KMS-11 (cell line): ENCODE measurements at regions not wholly inside any gene's neighbourhood (a gene's known extent, or its start where the extent isn't known, plus 50 kb on each side); places are given as distances from the start of the nearest gene placed in this dataset.
"Not testable (repeated sequence)": the region's sequence is repeated elsewhere in the genome, so short reads cannot be mapped to it uniquely, and the experiment has no call there.

ENCODE experiments used
- H2AFZ ChIP-seq: fragments of 200-600 bp; sonication (generic); 2 replicates; pipeline ENCODE4 v1.6.1; 2016; ENCODE audit warnings: antibody characterized with exemption, mixed run types, low read depth
- H3K27ac ChIP-seq: fragments of 200-600 bp; sonication (generic); 2 replicates; pipeline ENCODE4 v1.6.1; 2016; ENCODE audit warnings: mild to moderate bottlenecking, mixed run types
- H3K27me3 ChIP-seq: fragments of 200-600 bp; sonication (generic); 2 replicates; pipeline ENCODE4 v1.6.1; 2017; ENCODE audit warnings: mild to moderate bottlenecking, low read depth, mixed run types, moderate library complexity; ENCODE audit not compliant: insufficient read depth
- H3K36me3 ChIP-seq: fragments of 200-600 bp; sonication (generic); 2 replicates; pipeline ENCODE4 v1.6.1; 2017; ENCODE audit warnings: mild to moderate bottlenecking, mixed run types; ENCODE audit not compliant: insufficient read depth
- H3K4me1 ChIP-seq: fragments of 200-600 bp; sonication (generic); 2 replicates; pipeline ENCODE4 v1.6.1; 2016; ENCODE audit warnings: mild to moderate bottlenecking, low read depth, mixed run types; ENCODE audit not compliant: poor library complexity, severe bottlenecking
- H3K4me2 ChIP-seq: fragments of 200-600 bp; sonication (generic); 2 replicates; pipeline ENCODE4 v1.7.0; 2016; ENCODE audit warnings: mild to moderate bottlenecking, mixed run types
- H3K4me3 ChIP-seq: fragments of 200-600 bp; sonication (generic); IDR thresholded peaks from 2 replicates; pipeline ENCODE4 v1.6.1; 2017; ENCODE audit warnings: low read depth, low read length, mixed read lengths; ENCODE audit not compliant: insufficient read depth
- H3K79me2 ChIP-seq: fragments of 200-600 bp; sonication (generic); 2 replicates; pipeline ENCODE4 v1.6.1; 2016; ENCODE audit warnings: low read depth, mixed run types; ENCODE audit not compliant: insufficient read depth
- H3K9ac ChIP-seq: fragments of 200-600 bp; sonication (generic); 2 replicates; pipeline ENCODE4 v1.6.1; 2016; ENCODE audit warnings: mild to moderate bottlenecking, mixed run types
- H4K20me1 ChIP-seq: fragments of 200-600 bp; sonication (generic); 2 replicates; pipeline ENCODE4 v1.6.1; 2016; ENCODE audit warnings: mild to moderate bottlenecking, mixed run types; ENCODE audit not compliant: insufficient read depth
- TF ChIP-seq, protein P1 (sequence below): fragments of 200-600 bp; sonication (generic); conservative IDR thresholded peaks from 2 replicates; pipeline ENCODE4 v1.6.1; 2017; ENCODE audit warnings: low read depth, mild to moderate bottlenecking, antibody characterized with exemption, low read length, moderate library complexity, mixed read lengths

- Histone ChIP-seq H3K27ac (no peak overlapping the region), H3K9ac (no peak overlapping the region), H3K4me2 (no peak overlapping the region), H3K4me1 (no peaks in the 10 kb centered on the region), H3K79me2 (no peaks in the 10 kb centered on the region), H2AFZ (no peak overlapping the region), H3K36me3 (no peaks in the 10 kb centered on the region), H3K4me3 (no peak overlapping the region), H4K20me1 (no peaks in the 10 kb centered on the region), H3K27me3 (no peaks in the 10 kb centered on the region)
- TF ChIP-seq, protein P1, sequence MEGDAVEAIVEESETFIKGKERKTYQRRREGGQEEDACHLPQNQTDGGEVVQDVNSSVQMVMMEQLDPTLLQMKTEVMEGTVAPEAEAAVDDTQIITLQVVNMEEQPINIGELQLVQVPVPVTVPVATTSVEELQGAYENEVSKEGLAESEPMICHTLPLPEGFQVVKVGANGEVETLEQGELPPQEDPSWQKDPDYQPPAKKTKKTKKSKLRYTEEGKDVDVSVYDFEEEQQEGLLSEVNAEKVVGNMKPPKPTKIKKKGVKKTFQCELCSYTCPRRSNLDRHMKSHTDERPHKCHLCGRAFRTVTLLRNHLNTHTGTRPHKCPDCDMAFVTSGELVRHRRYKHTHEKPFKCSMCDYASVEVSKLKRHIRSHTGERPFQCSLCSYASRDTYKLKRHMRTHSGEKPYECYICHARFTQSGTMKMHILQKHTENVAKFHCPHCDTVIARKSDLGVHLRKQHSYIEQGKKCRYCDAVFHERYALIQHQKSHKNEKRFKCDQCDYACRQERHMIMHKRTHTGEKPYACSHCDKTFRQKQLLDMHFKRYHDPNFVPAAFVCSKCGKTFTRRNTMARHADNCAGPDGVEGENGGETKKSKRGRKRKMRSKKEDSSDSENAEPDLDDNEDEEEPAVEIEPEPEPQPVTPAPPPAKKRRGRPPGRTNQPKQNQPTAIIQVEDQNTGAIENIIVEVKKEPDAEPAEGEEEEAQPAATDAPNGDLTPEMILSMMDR, result no peak
Measured at GRCh38 chr2:155583674-155584195, 748.8 kb downstream of the NR4A2 start.

DNA sequence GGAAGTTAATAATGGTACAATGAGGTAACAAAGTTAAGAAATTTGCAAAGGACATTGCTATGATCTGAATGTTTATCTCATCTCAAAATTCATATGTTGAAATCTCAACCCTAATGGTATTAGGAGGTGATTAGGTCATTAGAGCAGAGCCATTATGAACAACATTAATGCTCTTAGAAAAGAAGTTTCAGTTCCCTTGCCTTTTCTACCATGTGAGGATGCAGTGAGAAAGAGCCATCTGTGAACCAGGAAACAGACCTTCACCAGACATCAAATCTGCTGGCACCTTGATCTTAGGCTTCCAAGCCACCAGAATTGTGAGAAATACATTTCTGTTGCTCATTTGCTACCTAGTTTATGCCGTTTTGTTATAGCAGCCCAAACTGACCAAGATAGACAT, 757.6 kb downstream of the NR4A2 start:
- H3K27ac ChIP-seq, result no peak overlapping the region
- H3K4me1 ChIP-seq, result no peaks in the 10 kb centered on the region
- H3K79me2 ChIP-seq, result no peaks in the 10 kb centered on the region
- no peak overlapping the region for H3K4me3 ChIP-seq
- no peaks in the 10 kb centered on the region for H3K27me3 ChIP-seq
- no peak overlapping the region for H2AFZ ChIP-seq
- H3K4me2 ChIP-seq, result no peak overlapping the region
- H3K36me3 ChIP-seq, result no peaks in the 10 kb centered on the region
- H3K9ac ChIP-seq, result no peak overlapping the region
- no peaks in the 10 kb centered on the region for H4K20me1 ChIP-seq
- TF ChIP-seq, protein P1, result no peak

DNA sequence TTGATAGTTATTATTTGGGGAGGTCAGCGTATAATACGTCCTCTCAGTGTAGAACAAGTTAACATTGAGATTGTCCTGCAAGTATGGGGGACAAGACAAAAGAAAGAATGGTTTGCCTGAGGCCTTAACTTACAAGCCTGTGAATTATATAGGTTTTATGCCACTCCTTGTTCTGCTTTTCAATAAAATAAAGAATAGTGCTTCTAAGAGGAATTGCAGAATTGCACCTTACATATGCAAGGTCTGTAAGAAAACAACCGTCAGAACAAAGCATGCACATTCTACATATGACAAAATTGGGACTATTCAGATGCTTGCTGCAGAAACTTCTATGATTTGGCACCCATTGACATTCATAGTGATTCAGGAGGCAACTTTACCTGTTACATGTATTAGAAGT, 785.0 kb downstream of the NR4A2 start:
- TF ChIP-seq, protein P1, result no peak
- Histone ChIP-seq H3K4me3 (no peak overlapping the region), H2AFZ (no peak overlapping the region), H3K4me2 (no peak overlapping the region), H3K9ac (no peak overlapping the region), H4K20me1 (no peaks in the 10 kb centered on the region), H3K27me3 (no peaks in the 10 kb centered on the region), H3K27ac (no peak overlapping the region), H3K79me2 (no peaks in the 10 kb centered on the region), H3K36me3 (no peaks in the 10 kb centered on the region), H3K4me1 (no peaks in the 10 kb centered on the region)

- Histone ChIP-seq H3K4me3 (no peak overlapping the region), H2AFZ (no peak overlapping the region), H3K79me2 (no peaks in the 10 kb centered on the region), H3K27me3 (no peaks in the 10 kb centered on the region), H3K27ac (no peak overlapping the region), H3K4me2 (no peak overlapping the region), H3K4me1 (no peaks in the 10 kb centered on the region), H3K36me3 (no peaks in the 10 kb centered on the region), H4K20me1 (no peaks in the 10 kb centered on the region), H3K9ac (no peak overlapping the region)
- TF ChIP-seq, protein P1, result no peak
Measured at GRCh38 chr2:155546721-155547555, 785.6 kb downstream of the NR4A2 start.

DNA sequence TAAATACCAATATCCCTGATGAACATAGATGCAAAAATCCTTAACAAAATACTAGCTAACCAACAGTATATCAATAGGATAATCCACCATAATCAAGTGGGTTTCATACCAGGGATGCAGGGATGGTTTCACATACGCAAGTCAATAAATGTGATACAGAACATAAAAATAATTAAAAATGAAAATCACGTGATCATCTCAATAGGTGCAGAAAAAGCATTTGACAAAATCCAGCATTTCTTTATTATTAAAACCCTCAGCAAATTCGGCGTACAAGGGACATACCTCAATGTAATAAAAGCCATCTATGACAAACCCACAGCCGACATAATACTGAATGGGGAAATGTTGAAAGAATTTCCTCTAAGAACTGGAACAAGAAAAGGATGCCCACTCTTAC, 793.5 kb downstream of the NR4A2 start:
- H2AFZ ChIP-seq, H3K9ac ChIP-seq, H3K27ac ChIP-seq, H3K4me2 ChIP-seq, H3K4me1 ChIP-seq, H4K20me1 ChIP-seq, H3K79me2 ChIP-seq, H3K27me3 ChIP-seq, H3K4me3 ChIP-seq, H3K36me3 ChIP-seq: not testable (repeated sequence)
